CD4-positive, alpha-beta T cell treated with Interleukin-15 for 1 hour (primary cell): ENCODE measurements at regions not wholly inside any gene's neighbourhood (a gene's known extent, or its start where the extent isn't known, plus 50 kb on each side); places are given as distances from the start of the nearest gene placed in this dataset.
"Not testable (repeated sequence)": the region's sequence is repeated elsewhere in the genome, so short reads cannot be mapped to it uniquely, and the experiment has no call there.

Source experiments
- DNase-seq: peaks from one replicate; pipeline ENCODE4 v3.0.0-alpha.2; 2020

GRCh38 chr1:116265931-116266863 is 106.8 kb upstream of the ATP1A1 start:
- DNase-seq = no peak

- no peak for DNase-seq
These were observed 106.2 kb upstream of the ATP1A1 start for GRCh38 chr1:116266864-116267212.

GRCh38 chr1:116268211-116268610 is 104.8 kb upstream of the ATP1A1 start:
- peak; percentile 24 for DNase-seq

- no peak for DNase-seq
These were observed 102.6 kb upstream of the ATP1A1 start for GRCh38 chr1:116270316-116271057.

GRCh38 chr1:116273042-116273783 is 99.8 kb upstream of the ATP1A1 start:
- DNase-seq = no peak

- DNase-seq = no peak
These were observed 96.5 kb upstream of the ATP1A1 start for GRCh38 chr1:116276532-116276931.

GRCh38 chr1:116277840-116278540 is 95.1 kb upstream of the ATP1A1 start:
- no peak for DNase-seq

GRCh38 chr1:116278541-116278866 is 94.5 kb upstream of the ATP1A1 start:
- no peak for DNase-seq

- DNase-seq = no peak
These were observed 93.3 kb upstream of the ATP1A1 start for GRCh38 chr1:116279715-116280114.

GRCh38 chr1:116284819-116285390 is 88.1 kb upstream of the ATP1A1 start:
- no peak for DNase-seq

GRCh38 chr1:116286541-116286971 is 86.5 kb upstream of the ATP1A1 start:
- no peak for DNase-seq

GRCh38 chr1:116287341-116288200 is 85.5 kb upstream of the ATP1A1 start:
- no peak for DNase-seq

GRCh38 chr1:116288201-116288598 is 84.8 kb upstream of the ATP1A1 start:
- DNase-seq = no peak

GRCh38 chr1:116289193-116289592 is 83.9 kb upstream of the ATP1A1 start:
- DNase-seq = no peak

- DNase-seq = no peak
These were observed 82.8 kb upstream of the ATP1A1 start for GRCh38 chr1:116290085-116290705.

GRCh38 chr1:116291024-116291423 is 82.0 kb upstream of the ATP1A1 start:
- DNase-seq = no peak

GRCh38 chr1:116292929-116293725 is 79.9 kb upstream of the ATP1A1 start:
- no peak for DNase-seq

- DNase-seq = no peak
These were observed 75.4 kb upstream of the ATP1A1 start for GRCh38 chr1:116297495-116298212.

GRCh38 chr1:116298213-116298579 is 74.8 kb upstream of the ATP1A1 start:
- not testable (repeated sequence) for DNase-seq

- DNase-seq = no peak
These were observed 74.3 kb upstream of the ATP1A1 start for GRCh38 chr1:116298746-116299145.
